ENCODE measurements at regions not wholly inside any gene's neighbourhood (a gene's known extent, or its start where the extent isn't known, plus 50 kb on each side); places are given as distances from the start of the nearest gene placed in this dataset.

- intact Hi-C loops (cut with DNase I) = no loop called here
- no peak for DNase-seq (ENCODE audit: low spot score)
These were observed 208.3 kb upstream of the LEF1 start for GRCh38 chr4:108377021-108377420.

- intact Hi-C loops (cut with DNase I) = no loop called here
- no peak for DNase-seq (ENCODE audit: low spot score)
These were observed 206.7 kb upstream of the LEF1 start for GRCh38 chr4:108375434-108375833.

- intact Hi-C loops (cut with DNase I) = no loop called here
These were observed 203.9 kb upstream of the LEF1 start for GRCh38 chr4:108372681-108373080.

GRCh38 chr4:108371282-108371681 lies 202.6 kb upstream of the LEF1 start:
- intact Hi-C loops (cut with DNase I) = no loop called here
- DNase-seq (ENCODE audit: low spot score) = no peak

More at GRCh38 chr4:108372681-108373080, 203.9 kb upstream of the LEF1 start:
- DNase-seq (ENCODE audit: low spot score) = no peak

GRCh38 chr4:108370291-108371141 lies 201.8 kb upstream of the LEF1 start:
- intact Hi-C loops (cut with DNase I) = no loop called here
- DNase-seq (ENCODE audit: low spot score) = no peak

- intact Hi-C loops (cut with DNase I) = no loop called here
- no peak for DNase-seq (ENCODE audit: low spot score)
These were observed 200.4 kb upstream of the LEF1 start for GRCh38 chr4:108369035-108369655.

- no peak for DNase-seq (ENCODE audit: low spot score)
- intact Hi-C loops (cut with DNase I) = no loop called here
These were observed 199.0 kb upstream of the LEF1 start for GRCh38 chr4:108367751-108368150.

GRCh38 chr4:108366716-108367115 lies 198.0 kb upstream of the LEF1 start:
- no peak for DNase-seq (ENCODE audit: low spot score)
- intact Hi-C loops (cut with DNase I) = no loop called here

GRCh38 chr4:108365551-108365950 lies 196.8 kb upstream of the LEF1 start:
- DNase-seq (ENCODE audit: low spot score) = no peak
- intact Hi-C loops (cut with DNase I) = no loop called here

- intact Hi-C loops (cut with DNase I) = no loop called here
- DNase-seq (ENCODE audit: low spot score) = no peak
These were observed 193.2 kb upstream of the LEF1 start for GRCh38 chr4:108361886-108362285.

GRCh38 chr4:108361446-108361820 lies 192.7 kb upstream of the LEF1 start:
- intact Hi-C loops (cut with DNase I) = no loop called here
- DNase-seq (ENCODE audit: low spot score) = no peak

- intact Hi-C loops (cut with DNase I) = no loop called here
- DNase-seq (ENCODE audit: low spot score) = no peak
These were observed 192.2 kb upstream of the LEF1 start for GRCh38 chr4:108360754-108361445.

GRCh38 chr4:108359986-108360681 lies 191.4 kb upstream of the LEF1 start:
- intact Hi-C loops (cut with DNase I) = no loop called here
- no peak for DNase-seq (ENCODE audit: low spot score)

- no peak for DNase-seq (ENCODE audit: low spot score)
- intact Hi-C loops (cut with DNase I) = no loop called here
These were observed 190.6 kb upstream of the LEF1 start for GRCh38 chr4:108359130-108359985.

GRCh38 chr4:108355902-108356535 lies 187.3 kb upstream of the LEF1 start:
- intact Hi-C loops (cut with DNase I) = no loop called here
- DNase-seq (ENCODE audit: low spot score) = no peak

- DNase-seq (ENCODE audit: low spot score) = no peak
These were observed 186.6 kb upstream of the LEF1 start for GRCh38 chr4:108355186-108355901.

GRCh38 chr4:108352664-108353308 lies 184.1 kb upstream of the LEF1 start:
- intact Hi-C loops (cut with DNase I) = no loop called here
- no peak for DNase-seq (ENCODE audit: low spot score)

More at GRCh38 chr4:108355186-108355901, 186.6 kb upstream of the LEF1 start:
- intact Hi-C loops (cut with DNase I) = no loop called here

Data from posterior vena cava (tissue), 2 donors.